NCI-H128 (cell line): ENCODE measurements at regions not wholly inside any gene's neighbourhood (a gene's known extent, or its start where the extent isn't known, plus 50 kb on each side); places are given as distances from the start of the nearest gene placed in this dataset.

Experiments used
- DNase-seq: peaks from one replicate; lab custom pipeline; 2025; ENCODE audit not compliant: unreplicated experiment; lab: John Stamatoyannopoulos, UW

- DNase-seq, result no peak
These were observed 410.6 kb downstream of the HNRNPD start for GRCh38 chr4:81963015-81963762.

- DNase-seq, result no peak
These were observed 412.8 kb downstream of the HNRNPD start for GRCh38 chr4:81960961-81961360.

DNA sequence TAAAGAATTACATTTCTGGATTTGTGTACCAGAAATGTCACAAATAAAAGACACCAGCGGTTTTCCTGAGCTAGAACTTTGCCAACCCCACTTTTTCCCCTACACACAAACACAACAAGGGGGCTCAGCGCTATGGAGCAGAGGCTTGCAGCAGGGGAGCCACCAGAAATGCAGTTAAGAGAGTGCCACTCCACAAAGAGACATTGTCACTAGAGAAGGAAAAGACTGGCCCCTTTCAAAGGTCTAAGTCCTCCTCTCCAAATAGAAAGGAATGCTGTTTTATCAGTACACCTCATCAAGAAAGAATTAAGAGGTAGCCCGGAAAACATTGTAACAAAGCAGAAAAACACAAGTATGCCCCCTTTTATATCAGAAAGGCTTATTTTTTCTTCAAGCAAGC is 419.5 kb downstream of the HNRNPD start:
- no peak for DNase-seq

- no peak for DNase-seq
These were observed 421.8 kb downstream of the HNRNPD start for GRCh38 chr4:81951891-81952455.

DNA sequence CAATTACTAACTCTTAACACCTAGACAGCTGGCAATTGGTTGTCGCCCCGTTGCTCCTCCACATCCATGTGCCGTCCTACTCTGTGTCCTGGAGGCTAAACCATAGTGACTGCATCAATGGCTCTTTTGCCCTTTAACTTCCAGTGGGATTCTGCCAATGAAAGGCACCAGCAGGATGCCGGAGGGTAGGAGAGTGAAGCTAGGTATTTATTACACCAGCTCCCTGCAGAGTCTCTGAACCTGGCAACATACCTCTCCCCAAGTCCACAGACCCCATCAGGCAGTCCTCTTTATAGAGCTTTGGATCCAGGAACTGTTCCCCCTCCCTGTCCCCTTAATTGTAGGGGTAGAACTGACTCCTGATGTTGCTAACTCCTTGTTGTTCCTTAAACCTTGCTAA is 426.8 kb downstream of the HNRNPD start:
- DNase-seq, result no peak

- no peak for DNase-seq
These were observed 443.1 kb downstream of the HNRNPD start for GRCh38 chr4:81930506-81931238.

DNA sequence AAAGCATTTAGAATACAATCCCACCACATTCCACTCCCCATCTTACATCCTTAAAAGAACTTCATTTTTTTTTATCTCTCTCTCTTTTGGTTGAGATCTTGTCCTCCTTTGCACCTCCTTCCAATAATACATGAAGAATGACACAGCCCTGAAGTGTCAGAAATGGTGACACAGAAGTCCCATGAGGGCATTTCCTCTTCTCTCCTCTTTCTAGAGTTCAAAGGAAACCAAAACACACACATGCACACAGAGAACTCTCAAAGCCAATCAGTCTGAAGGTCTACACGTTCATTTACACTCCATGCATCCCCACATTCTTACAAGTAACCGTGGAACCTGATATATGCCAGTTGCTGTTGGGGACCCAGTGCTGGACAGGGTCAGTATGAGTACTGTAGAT is 450.7 kb downstream of the HNRNPD start:
- no peak for DNase-seq

GRCh38 chr4:81922313-81922712 is 450.6 kb upstream of the RASGEF1B start:
- no peak for DNase-seq

DNA sequence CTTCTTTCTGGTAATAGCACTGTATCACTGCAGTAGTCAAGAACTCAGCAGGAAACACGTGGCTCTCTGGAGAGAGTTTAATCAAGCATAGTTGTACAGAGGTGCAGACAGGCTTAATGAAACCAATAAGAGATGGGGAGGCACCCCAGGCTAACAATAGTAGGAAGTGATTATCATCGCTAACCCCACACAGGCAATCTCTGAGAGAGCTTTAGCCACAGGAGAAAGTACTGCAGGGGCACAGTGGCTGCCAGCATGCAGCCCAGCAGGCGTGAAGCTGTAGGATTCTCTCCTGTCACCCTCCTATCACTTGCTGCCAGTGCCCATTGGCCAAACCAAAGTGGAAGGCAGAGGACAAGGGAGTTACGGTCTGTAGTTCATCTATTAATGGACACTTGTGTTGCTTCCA is 450.0 kb upstream of the RASGEF1B start:
- no peak for DNase-seq

DNA sequence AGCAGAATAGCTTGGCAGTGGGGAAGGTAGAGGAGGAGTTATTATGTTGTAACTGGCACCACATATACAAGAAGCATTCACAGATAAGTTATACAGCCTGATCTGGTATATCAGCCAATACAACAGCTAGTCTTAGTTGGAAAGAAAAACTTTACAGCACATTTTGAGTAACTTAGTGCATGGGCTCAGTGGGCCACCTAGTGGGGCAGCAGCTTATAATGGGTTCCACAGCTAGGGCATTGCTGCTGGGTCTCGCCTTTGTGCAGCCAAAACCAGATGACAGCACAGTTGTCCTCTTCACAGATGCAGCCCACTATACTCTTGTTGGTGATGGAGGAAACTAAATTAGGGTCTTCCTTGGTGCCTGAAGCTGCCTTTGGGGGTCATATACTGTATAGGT is 448.1 kb upstream of the RASGEF1B start:
- DNase-seq, result no peak

- no peak for DNase-seq
These were observed 447.5 kb upstream of the RASGEF1B start for GRCh38 chr4:81919223-81919622.

DNA sequence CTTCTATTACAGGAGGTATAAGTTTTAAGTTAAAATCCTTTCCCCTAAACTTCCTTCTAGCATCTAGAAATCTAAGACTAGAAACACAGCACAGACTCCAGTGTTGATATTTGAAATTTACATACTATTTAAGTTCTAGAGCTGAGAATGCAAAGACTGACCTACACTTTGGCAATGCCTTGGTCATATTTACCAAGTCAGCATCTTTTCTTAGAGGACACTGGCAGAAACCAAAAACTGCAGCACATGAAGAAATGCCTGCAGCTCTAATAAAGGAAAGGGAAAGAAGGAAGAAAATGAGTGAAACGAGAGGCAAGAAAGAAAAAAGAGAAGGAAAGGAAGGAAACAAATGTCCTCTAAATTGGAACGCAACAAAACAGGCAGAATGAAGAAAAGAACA is 443.7 kb upstream of the RASGEF1B start:
- no peak for DNase-seq

DNA sequence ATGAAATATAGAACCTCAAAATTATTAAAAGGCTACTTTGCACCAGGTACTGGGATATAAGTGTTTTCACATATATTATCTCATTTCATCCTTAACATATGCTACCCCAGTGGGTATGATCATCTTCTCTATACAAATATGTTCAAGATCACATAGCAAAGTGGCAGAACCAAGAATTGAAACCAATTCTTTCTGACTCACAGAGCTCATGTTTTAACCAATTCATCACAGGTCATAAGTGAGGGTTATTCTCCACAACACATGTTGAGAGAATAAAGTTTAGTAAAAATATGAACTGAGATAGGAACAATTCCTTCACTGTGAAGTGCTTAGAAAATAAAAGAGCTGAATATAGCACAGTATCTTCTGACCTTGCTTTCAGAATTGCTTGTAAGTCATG is 442.9 kb upstream of the RASGEF1B start:
- DNase-seq, result no peak

GRCh38 chr4:81913427-81913879 is 441.7 kb upstream of the RASGEF1B start:
- DNase-seq, result no peak

DNA sequence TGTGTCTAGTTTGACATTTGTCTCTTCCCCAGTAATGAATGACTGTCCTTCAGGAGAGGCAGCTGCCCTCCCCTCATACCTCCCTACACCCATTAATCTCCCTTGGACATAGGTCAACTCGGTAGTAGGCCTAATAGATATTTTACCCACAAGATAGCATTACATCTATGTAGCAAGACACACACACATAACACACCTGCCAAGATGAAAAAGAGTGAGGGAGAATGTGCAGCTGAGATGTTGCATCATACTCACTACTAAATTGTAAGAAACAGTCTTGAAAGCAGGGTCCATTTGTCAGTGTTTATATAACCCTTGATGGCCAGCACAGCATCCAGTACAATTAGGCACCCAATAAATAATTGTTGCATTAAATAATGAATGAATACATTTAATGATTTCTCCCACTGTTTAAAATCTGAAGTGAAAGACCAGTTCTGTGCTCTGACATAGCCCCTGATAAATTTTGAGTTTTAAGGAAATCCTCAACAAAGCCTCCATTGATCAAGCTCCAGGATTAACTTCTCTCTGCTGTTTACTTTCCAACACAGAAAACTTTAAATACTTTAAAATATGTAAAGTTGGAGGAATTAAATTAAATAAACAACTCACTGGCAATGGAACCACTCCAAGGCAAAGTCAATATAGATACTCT is 440.8 kb upstream of the RASGEF1B start:
- no peak for DNase-seq

DNA sequence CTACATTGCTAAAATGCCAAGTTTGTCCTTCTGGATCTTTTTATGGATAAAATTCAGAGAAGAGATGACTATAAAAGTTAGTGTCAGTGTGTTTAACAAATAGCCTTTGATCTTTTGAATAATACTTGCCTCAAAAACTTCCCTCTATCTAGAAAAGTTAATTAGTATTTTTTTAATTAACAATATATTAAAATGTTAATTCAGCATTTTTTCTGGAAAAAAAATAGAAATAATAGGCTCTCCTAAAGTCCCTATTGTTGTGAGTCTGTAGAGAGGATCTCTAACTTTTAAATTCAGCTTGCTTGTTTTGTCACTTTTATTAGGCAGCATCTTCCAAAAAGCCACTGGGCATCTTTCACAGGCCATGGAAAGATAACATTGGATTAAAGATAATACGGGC is 435.2 kb upstream of the RASGEF1B start:
- DNase-seq, result no peak

DNA sequence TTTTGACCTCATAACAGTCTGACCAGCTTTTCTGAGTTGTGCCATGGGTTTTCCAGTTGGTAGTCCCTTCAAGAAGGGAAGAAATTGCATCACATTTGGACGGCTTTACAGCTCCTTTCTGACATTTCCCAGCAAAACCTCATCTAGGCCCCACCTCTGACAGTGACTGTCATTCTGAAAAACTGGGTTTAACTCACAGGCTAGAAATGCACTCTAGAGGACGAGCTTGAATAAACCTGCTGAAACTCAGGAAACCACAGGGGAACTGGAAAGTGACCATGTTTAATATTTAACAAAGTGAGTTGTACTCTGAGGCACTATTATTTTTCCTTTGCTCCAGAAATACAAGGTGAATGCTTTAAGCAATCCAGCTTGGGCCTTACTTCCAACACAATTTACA is 434.3 kb upstream of the RASGEF1B start:
- no peak for DNase-seq

GRCh38 chr4:81904121-81904520 is 432.4 kb upstream of the RASGEF1B start:
- DNase-seq, result no peak

- DNase-seq, result no peak
These were observed 431.5 kb upstream of the RASGEF1B start for GRCh38 chr4:81903212-81903611.

DNA sequence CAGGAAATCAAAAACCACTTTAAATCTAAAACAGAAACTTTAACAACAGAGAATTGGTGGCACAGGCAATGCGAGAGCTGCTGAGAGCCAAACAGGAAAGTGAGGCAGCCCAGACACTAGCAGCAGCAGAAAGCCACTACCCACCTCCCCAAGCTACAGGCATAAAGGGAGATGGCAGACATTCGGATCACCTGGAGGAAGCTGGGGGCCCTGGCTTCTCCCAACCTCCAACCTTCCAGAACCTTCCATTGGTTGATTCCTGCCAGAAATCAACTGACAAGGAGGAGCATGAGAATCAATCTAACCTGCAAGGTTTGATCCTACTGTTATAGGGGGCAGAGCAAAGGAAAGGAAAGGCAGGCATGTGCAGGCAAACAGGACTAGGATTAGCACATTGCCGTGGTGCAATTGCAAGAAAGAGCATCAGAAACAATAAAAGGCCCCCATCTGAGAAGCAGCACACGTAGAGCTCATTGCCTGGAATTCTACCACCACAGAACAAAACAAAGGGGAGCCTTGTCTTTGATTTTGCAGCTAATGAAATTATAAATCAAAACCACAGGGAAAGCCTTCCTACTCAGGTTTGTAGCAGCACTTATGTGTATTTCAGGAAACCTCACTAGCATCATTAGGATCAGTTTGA is 427.3 kb upstream of the RASGEF1B start:
- DNase-seq, result no peak

- no peak for DNase-seq
These were observed 425.2 kb upstream of the RASGEF1B start for GRCh38 chr4:81896936-81897335.
